Stimulated activated CD8-positive, alpha-beta memory T cell treated with anti-CD3 and anti-CD28 coated beads, Interleukin-15, amount 100 ng/mL, for 4 hours (primary cell): ENCODE measurements at regions not wholly inside any gene's neighbourhood (a gene's known extent, or its start where the extent isn't known, plus 50 kb on each side); places are given as distances from the start of the nearest gene placed in this dataset.

Experiments
- DNase-seq, 2 donors: peaks; one replicate each; pipeline ENCODE4 v3.0.0-alpha.2; 2020; ENCODE audit warnings: low read depth in 2 of 2

DNA sequence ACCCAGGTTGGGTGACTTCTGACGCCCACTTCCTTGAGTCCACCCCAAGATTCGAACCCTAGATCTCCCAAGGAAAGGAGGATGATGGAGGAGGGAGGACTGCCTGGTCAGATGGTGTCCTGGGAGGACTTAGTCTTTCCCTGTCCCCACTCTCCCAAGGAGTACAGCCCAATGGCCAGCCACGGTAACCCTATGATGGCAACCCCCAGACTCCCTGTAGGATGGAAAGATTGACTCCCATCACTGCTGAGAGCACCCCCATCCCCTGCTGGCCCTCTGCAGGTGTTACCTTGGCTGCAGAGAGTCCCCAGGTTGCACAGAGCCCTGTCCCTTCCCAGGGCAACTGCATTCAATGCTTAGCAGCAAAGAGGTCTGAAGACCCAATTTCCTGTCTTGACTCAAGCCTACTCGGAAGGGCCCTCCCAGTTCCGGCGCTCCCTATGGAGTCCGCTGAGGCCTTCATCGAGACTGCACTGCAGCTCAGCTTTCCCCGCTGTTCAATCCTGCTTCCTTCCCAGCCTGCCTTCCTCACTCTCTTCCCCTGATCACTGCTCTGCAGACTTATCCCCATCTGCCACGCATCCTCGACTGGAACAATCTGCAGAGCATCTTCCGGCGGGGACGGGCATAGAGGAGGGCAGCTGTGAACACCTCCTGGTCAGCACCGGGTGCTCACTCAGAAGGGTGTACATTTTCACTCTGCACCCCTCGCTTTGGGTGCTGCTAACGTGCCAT, 50.8 kb upstream of the OCM2 start:
- no peak for DNase-seq

DNA sequence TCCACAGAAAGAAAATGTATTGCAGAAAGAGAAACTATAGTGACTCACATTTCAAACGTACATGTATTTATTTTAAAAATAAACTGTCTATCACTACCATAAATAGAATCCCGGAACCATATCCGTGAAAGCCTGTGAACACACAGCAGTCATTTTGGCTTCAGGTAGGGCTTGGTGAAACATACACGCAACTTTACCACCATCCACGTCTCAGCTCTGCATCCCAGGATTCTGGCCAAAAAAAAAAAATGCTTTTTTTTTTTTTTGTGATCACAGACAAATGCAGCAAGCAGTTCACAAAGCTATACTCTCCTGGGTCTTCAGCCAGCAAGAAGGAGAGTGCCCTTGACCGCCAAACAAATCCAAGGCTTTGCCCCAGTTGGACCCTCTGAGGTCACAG, 56.8 kb upstream of the OCM2 start:
- no peak for DNase-seq

DNA sequence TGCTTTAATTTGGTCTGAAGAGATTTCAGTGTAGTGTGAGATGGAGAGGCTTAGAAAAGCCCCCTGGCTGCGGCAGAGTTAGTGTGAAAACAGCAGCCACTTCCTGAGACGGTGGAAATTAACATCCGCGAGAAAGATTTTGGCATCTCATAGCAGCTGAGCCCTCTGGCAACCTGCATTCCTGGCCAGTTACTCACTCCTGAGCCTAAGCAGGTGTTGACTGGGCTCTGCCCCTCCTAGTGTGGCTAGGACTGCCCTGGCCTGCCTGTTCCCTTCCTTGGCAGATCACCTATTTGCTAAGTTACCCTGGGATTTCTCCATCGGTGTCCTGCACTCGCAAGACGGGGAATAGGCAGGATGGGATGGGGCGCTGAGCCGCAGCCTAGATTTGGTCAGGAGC, 57.6 kb upstream of the LMTK2 start:
- DNase-seq, result no peak

DNA sequence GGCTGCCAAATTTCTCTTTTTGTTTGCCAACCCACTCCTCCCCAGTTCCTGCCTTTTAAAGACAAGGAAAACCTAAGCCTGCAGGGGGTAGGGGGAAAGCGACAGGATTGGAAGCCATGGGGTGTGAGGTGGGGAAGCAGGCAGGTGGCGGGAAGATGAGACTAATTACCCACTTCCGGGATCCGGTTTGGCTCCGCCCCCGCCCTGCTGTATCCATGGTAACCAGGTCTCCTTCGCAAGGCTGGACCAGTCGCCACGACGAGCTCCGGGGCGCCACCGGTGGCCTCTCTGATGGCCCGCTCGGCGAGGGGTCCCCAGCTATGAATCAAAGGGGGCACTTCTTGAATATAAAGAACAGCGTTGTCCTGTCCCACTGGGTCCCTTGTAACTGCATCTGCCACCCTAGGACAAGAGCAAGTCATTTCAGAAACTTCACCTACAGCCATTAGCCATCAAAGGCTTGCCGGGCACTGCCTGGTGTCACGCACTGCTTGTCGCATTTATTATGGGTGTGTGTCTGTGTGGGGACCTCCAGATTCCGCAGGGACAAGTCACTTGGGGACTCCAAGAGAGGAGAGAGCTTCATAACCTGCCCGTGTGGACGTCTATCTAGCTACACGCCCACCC, 55.4 kb upstream of the LMTK2 start:
- peak in 1 of 2 donors; percentile 21 for DNase-seq

DNA sequence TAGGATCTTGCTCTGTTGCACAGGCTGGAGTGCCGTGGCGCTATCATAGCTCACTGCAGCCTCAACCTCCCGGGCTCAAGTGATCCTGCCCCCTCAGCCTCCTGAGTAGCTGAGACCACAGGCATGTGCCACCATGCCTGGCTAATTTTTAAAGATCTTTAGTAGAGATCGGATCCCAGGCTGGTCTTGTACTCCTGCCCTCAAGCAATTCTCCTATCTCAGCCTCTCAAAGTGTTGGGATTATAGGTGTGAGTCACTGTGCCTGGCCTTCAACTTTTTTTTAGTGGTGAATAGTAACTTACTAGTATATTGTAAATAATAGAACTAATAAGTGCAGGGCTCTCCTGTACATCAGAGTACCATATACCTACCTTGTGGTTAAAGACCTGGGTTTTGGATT, 52.1 kb upstream of the LMTK2 start:
- no peak for DNase-seq

DNA sequence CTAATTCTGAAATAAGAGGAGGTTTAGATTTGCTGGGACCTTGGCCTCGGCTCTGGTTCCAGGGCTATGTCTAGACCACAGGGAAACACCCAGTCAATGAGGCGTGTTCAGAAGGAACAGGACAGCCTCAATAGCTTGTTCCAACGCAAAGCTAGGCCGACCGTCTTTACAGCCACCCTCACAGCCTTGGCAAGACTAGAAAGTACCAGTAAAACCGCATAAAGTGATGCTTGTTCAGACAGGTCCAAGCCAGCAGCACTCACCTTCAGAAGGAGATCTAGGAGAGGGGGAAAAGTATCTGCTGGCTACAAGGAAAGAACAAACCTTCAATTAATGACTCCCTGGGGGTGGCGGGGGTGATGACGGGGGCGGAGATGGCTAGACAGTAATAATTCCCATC, 50.1 kb upstream of the LMTK2 start:
- DNase-seq, result no peak
